Cardiac muscle cell (in vitro differentiated cells and primary cell): ENCODE measurements at regions not wholly inside any gene's neighbourhood (a gene's known extent, or its start where the extent isn't known, plus 50 kb on each side); places are given as distances from the start of the nearest gene placed in this dataset.
A peak's percentile ranks its signal among the peaks of the same experiment; 100 is the strongest.

Experiments used
- DNase-seq, 2 donors: peaks; one replicate each; pipeline versions ENCODE4 v3.0.0 to v3.0.0-alpha.2; 2010 to 2017; ENCODE audit warnings: low read depth in 1 of 2, low spot score in 1 of 2
- H3K27ac ChIP-seq: fragments of 200-600 bp; sonication (generic); 2 replicates; pipeline ENCODE4 v1.5.1; 2016
- H3K27me3 ChIP-seq: fragments of 200-600 bp; sonication (generic); 2 replicates; pipeline ENCODE4 v1.6.0; 2016; ENCODE audit warnings: control low read depth
- H3K36me3 ChIP-seq: fragments of 200-600 bp; sonication (generic); 2 replicates; pipeline ENCODE4 v1.5.1; 2016; ENCODE audit warnings: control low read depth
- H3K4me1 ChIP-seq: fragments of 200-600 bp; sonication (generic); 2 replicates; pipeline ENCODE4 v1.8.1; 2017; ENCODE audit warnings: low read depth, mild to moderate bottlenecking, mixed run types
- H3K4me3 ChIP-seq: fragments of 200-600 bp; sonication (generic); 2 replicates; pipeline ENCODE4 v1.5.1; 2016; ENCODE audit warnings: mild to moderate bottlenecking
- H3K9me3 ChIP-seq: fragments of 200-600 bp; sonication (generic); 2 replicates; pipeline ENCODE4 v1.5.1; 2017; ENCODE audit warnings: low read depth, mild to moderate bottlenecking, control low read depth
- CTCF ChIP-seq: IDR thresholded peaks from 2 replicates; pipeline ENCODE4 v1.5.1; 2012; ENCODE audit warnings: low read depth, mild to moderate bottlenecking, low read length

GRCh38 chr7:115359119-115359518 lies 437.2 kb downstream of the MDFIC start:
- H3K27ac ChIP-seq: no peak overlapping the region
- no peaks in the 10 kb centered on the region for H3K36me3 ChIP-seq
- H3K9me3 ChIP-seq: no peaks in the 10 kb centered on the region
- no peaks in the 10 kb centered on the region for H3K27me3 ChIP-seq
- no peak for DNase-seq
- H3K4me3 ChIP-seq: no peak overlapping the region
- no peak for TF ChIP-seq CTCF
- H3K4me1 ChIP-seq: peaks cover 3% of the 10 kb centered on the region

- Histone ChIP-seq H3K27me3 (no peaks in the 10 kb centered on the region), H3K4me3 (no peak overlapping the region), H3K4me1 (peaks cover 3% of the 10 kb centered on the region), H3K27ac (no peak overlapping the region), H3K9me3 (no peaks in the 10 kb centered on the region), H3K36me3 (no peaks in the 10 kb centered on the region)
- no peak for DNase-seq
- no peak for TF ChIP-seq CTCF
Observed at GRCh38 chr7:115357703-115357999, 435.8 kb downstream of the MDFIC start.

GRCh38 chr7:115356999-115357702 lies 435.3 kb downstream of the MDFIC start:
- Histone ChIP-seq H3K36me3 (no peaks in the 10 kb centered on the region), H3K9me3 (no peaks in the 10 kb centered on the region), H3K27ac (no peak overlapping the region), H3K4me3 (no peak overlapping the region), H3K4me1 (peaks cover 3% of the 10 kb centered on the region), H3K27me3 (no peaks in the 10 kb centered on the region)
- no peak for TF ChIP-seq CTCF
- DNase-seq: peak in 1 of 2 donors; percentile 81

- H3K4me1 ChIP-seq: peaks cover 3% of the 10 kb centered on the region
- no peaks in the 10 kb centered on the region for H3K27me3 ChIP-seq
- peak; percentile 37 to 51 for DNase-seq
- no peaks in the 10 kb centered on the region for H3K36me3 ChIP-seq
- TF ChIP-seq CTCF: peak; percentile 62
- no peak overlapping the region for H3K27ac ChIP-seq
- no peaks in the 10 kb centered on the region for H3K9me3 ChIP-seq
- H3K4me3 ChIP-seq: no peak overlapping the region
Observed at GRCh38 chr7:115356139-115356746, 434.3 kb downstream of the MDFIC start.

- H3K4me1 ChIP-seq: peaks cover 3% of the 10 kb centered on the region
Observed at GRCh38 chr7:115354925-115355324, 433.0 kb downstream of the MDFIC start.

More at GRCh38 chr7:115354925-115355324, 433.0 kb downstream of the MDFIC start:
- no peaks in the 10 kb centered on the region for H3K9me3 ChIP-seq
- H3K4me3 ChIP-seq: no peak overlapping the region
- H3K36me3 ChIP-seq: no peaks in the 10 kb centered on the region
- no peak overlapping the region for H3K27ac ChIP-seq
- TF ChIP-seq CTCF: no peak
- H3K27me3 ChIP-seq: no peaks in the 10 kb centered on the region
- DNase-seq: no peak
